HTR-8/SVneo (cell line): ENCODE measurements at regions not wholly inside any gene's neighbourhood (a gene's known extent, or its start where the extent isn't known, plus 50 kb on each side); places are given as distances from the start of the nearest gene placed in this dataset.

ENCODE experiments used
- DNase-seq: peaks from one replicate; pipeline ENCODE4 v3.0.0; 2011; ENCODE audit warnings: low spot score, mixed read lengths; ENCODE audit not compliant: insufficient read length
- FAIRE-seq: peaks from 2 replicates; lab custom pipeline; 2011; peaks lifted over from hg19 to GRCh38; lab: Jason Lieb, UNC

DNA sequence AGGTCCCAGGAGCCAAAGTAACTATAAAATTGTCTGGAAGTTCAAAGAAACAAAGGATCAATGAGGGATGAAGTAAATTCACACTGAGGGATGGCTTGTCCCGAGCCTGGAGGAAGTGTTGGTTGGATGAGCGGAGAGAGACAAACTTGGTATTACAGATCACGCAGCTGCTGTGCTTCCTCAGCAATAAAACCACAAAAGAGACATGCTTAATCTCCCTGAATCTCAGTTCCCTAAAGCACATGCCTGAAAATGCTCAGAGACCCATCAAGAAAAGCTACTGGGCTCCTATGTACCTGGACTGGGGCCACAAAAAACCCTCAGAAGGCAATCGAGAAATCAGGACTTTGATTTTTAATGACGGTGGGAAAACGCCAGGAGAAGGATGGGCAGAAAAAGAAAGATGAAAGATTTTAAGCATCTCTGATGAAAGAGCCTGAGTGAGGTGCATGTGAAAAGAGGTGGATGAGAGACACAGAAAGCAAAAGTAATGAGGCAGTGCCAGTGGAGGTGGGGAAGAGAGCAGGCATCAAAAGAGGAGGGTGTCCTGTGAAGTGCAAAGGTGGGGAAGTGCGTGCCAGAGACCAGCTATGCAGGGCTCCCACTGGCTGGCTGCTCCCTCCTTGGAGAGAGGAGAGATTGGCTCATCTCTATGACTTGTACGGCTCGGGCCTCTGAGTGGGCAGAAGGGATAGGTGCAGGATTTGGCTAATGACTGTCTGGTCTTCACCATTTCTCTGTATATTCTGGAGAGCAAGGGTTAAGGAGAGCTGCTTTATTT is 143.7 kb downstream of the ABCC12 start:
- no peak for FAIRE-seq
- DNase-seq: no peak

GRCh38 chr16:48011466-48011865 is 144.3 kb downstream of the ABCC12 start:
- FAIRE-seq (no peak), DNase-seq (no peak)

DNA sequence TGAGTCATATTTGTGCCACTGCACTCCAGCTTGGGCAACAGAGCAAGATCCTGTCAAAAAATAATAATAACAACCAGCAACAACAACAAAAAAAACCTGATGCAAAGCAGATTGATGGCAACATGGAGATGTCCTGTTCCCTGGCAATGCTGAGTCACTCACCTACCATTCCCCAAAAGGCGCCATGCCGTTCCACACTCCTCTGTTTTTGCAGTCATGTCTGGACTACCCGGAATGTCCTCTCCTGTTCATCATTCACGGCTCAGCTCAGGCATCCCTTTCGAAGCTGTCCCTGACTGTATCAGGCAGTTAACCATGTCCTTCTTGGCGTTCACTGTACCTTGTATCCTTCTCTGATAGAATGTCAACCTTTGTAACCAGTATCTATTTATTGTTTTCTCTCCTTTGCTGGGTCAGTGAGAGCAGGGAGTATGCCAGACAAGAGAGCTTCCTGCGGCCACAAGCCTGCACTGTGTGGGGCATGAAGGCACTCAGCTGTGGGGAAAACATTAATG is 147.7 kb downstream of the ABCC12 start:
- FAIRE-seq: no peak
- no peak for DNase-seq

- FAIRE-seq (no peak), DNase-seq (no peak)
Observed at GRCh38 chr16:48004141-48004695, 151.6 kb downstream of the ABCC12 start.

DNA sequence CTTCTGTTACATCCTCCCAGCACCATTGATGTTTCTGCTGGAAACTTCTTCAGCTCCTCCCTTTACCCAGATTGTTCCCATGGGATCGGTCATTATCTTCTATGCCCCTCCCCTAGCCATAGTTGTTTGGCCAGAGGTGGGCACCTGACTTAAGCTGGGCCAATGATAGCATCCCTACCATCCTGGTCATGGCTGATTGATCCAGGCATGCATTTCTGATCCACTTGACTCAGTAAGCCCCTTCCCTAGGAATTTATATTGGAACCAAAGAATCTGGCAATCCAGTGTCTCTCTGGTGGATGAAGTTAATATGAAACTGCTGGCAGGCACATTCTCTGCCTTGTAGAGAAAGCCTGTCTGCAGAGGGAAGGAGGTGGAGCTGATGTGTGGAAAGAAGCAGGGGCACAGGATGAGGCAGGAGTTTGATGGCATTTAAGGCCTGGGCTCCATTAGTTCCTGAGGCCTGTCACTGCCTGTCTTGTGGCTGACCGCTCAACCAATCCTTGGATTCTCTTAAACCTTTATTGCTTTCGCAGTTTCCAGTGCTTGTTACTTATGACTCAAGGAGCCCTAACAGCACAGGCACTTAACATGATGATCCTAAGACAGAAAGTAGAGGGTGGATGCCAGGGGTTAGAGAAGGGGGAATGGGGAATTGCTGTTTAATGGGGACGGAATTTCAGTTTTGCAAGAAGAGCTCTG is 152.4 kb downstream of the ABCC12 start:
- DNase-seq: no peak
- FAIRE-seq: no peak

DNA sequence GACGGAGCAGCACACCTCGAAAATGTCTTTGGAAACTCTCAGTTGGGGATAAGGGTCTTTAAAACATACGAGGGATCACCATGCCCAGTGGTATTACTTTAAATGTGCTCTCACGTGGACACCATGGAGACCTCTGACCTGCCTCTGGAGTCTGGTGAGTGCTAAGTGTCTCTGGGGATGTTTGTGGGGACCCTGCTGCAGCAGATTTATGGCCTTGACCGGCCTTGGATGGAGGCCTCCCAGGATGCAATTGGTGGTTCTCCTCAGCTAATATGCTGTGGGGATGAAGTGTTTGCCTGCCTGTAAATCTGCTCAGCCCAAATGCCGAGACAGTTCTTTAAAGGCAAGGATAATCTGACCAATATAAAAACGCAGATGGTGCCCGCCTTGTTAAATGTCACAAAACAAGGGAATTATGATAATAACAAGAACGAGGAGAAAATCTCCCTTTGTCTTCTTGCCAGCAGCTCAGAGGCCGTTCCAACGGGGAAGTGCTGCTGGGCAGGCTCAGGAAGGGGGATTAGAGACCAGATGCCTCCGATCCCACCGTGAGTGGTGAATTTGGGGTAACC is 154.4 kb downstream of the ABCC12 start:
- DNase-seq: no peak
- FAIRE-seq: no peak

GRCh38 chr16:48000622-48001021 is 155.2 kb downstream of the ABCC12 start:
- no peak for FAIRE-seq

DNA sequence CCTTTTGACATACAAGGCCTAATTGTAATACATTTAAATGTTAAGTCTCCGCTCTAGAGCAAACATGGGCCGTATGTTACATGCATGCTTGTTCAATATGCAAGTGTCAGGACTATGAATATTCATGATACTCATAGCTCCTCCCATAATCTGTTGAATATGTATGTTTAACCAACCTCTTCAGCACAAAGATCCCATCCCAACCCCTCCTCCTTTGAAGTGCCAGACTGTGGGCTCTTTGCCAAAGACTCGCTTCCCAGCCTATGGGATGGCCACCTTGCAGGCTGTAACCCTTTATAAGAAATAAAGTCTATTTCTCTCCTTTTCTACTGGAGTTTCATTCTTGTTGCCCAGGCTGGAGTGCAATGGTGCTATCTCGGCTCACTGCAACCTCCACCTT is 156.2 kb downstream of the ABCC12 start:
- FAIRE-seq (no peak), DNase-seq (no peak)

More at GRCh38 chr16:48000622-48001021, 155.2 kb downstream of the ABCC12 start:
- DNase-seq: no peak

GRCh38 chr16:47995354-47995753 is 160.4 kb downstream of the ABCC12 start:
- DNase-seq: no peak
- no peak for FAIRE-seq

- FAIRE-seq (no peak), DNase-seq (no peak)
Observed at GRCh38 chr16:47991491-47991890, 164.3 kb downstream of the ABCC12 start.

DNA sequence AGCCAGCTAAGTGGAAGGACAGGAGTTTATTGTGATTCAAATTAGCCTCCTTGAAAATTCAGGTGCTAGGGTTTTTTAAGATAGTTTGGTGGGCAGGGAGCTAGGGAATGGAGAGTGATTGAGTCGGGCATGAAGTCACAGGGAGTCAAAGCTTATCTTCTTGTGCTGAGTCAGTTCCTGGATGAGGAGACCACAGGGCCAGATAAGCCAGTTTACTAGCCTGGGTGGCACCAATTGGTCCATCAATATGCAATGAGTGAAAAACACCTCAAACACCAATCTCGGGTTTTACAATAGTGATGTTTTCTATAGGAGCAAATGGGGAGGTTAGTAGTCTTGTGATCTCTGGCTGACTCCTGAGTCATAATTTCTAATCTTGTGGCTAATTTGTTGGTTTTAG is 165.1 kb downstream of the ABCC12 start:
- DNase-seq (no peak), FAIRE-seq (no peak)

- DNase-seq: no peak
- no peak for FAIRE-seq
Observed at GRCh38 chr16:47987136-47987535, 168.7 kb downstream of the ABCC12 start.

GRCh38 chr16:47986031-47986430 is 169.8 kb downstream of the ABCC12 start:
- FAIRE-seq: no peak
- DNase-seq: no peak

GRCh38 chr16:47984669-47985068 is 171.1 kb downstream of the ABCC12 start:
- DNase-seq (no peak), FAIRE-seq (no peak)

DNA sequence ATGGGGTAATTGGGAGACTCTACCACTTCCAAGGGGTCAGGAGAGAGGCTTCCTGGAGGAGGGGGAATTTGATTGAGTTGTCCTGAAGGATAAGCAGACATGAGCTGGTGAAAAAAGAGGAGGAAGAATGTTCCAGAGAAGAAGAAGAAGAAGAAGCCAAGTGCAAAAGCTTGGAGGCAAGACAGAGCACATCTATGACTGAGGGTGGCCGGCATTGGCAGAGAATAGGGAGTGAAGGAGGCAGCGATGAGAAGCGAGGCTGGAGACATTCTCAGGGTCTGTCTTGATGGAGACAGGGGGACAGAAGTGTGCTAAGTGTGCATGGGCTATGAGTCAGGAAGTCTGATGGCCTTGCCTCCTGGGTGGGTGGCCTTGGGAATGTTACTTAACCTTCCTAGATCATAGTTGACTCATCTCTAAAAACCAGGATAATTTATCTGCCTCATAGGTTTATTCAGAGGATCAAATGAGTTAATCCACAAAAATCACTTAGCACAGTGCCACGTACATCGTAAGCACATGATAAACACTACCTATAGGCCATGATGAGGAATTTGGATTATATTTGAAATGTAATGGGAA is 171.7 kb downstream of the ABCC12 start:
- FAIRE-seq (no peak), DNase-seq (no peak)

- FAIRE-seq (no peak), DNase-seq (no peak)
Observed at GRCh38 chr16:47980212-47980611, 175.6 kb downstream of the ABCC12 start.

DNA sequence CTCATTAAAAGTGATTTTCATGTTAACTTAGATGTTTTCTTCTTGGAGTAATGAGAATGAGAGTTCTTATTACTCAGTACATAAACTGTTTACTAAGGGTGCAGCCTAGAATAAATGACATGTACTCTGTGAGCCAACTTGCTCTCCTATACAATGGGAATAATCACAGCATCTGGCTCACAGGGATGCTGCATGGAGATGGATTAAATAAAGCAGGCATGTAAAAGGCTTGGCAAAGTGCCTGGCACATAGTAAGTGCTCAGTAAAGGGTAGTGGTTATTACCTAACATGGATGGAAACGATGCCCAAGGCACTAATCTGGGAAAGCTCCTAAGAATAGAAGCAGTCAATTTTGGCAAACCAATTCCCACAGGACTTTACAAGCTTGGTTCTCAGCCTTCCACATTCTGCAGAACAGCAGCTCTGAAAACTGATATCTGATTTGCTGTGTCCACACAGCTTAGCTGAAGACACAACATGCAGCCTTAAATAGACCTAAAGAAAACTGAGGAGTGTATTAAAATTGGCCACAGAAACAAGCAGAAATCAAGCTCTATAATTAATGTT is 176.1 kb downstream of the ABCC12 start:
- DNase-seq (no peak), FAIRE-seq (no peak)

GRCh38 chr16:47979164-47979520 is 176.7 kb downstream of the ABCC12 start:
- FAIRE-seq (no peak), DNase-seq (no peak)

- no peak for DNase-seq
- FAIRE-seq: no peak
Observed at GRCh38 chr16:47978491-47979163, 177.2 kb downstream of the ABCC12 start.

- DNase-seq (no peak), FAIRE-seq (no peak)
Observed at GRCh38 chr16:47977802-47978201, 178.0 kb downstream of the ABCC12 start.
